ENCODE measurements at regions not wholly inside any gene's neighbourhood (a gene's known extent, or its start where the extent isn't known, plus 50 kb on each side); places are given as distances from the start of the nearest gene placed in this dataset.

DNA sequence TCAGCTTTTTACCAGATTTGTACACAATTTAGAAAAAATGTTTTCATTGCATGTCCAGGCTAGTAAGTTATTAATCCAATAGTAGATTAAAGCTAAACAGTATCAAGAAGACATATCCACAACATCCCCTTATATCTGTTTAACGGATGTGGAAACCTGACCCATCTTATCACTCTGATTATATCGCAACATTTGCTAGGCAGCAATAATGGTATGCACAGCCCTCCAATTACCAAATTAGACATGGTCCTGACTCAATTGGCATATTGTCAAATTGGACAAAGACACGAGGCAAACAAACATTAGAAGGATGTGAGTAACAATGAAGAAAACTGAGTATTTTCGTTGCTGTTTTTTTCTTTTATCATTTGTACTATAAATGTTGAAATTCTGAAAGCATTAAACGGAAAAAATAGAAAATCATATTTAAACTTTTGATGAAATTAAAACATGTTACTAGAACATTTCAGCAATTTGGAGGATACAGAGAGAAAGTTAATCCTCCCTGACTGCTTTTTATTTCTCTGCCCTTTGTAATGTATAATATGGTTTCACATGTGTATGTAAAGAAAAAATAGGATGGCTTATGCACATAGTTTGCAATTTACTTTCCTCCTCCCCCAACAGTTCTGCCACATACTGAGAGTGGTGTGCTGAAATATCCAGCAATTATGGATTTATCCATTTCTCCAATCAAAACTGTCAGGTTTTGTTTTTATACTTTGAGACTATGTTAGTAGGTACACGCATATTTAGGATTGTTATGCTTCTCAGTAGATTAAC lies 633.7 kb downstream of the ZIC1 start:
- Histone ChIP-seq H3K9me3 (ENCODE audit: control insufficient read depth in 5 of 5, low read length in 5 of 5) (no peaks in the 10 kb centered on the region), H3K27ac (ENCODE audit: low read depth, low read length) (no peak overlapping the region), H3K9ac (ENCODE audit: low read length in 5 of 5) (no peak overlapping the region), H3K36me3 (ENCODE audit: control insufficient read depth in 5 of 5, insufficient read depth in 5 of 5, low read length in 5 of 5) (no peaks in the 10 kb centered on the region), H3K4me3 (ENCODE audit: low read depth in 1 of 5, low read length in 5 of 5) (no peak overlapping the region), H3K4me1 (ENCODE audit: control insufficient read depth in 5 of 5, insufficient read depth in 5 of 5, low read length in 5 of 5) (no peaks in the 10 kb centered on the region), H3K27me3 (ENCODE audit: control insufficient read depth in 5 of 5, insufficient read depth in 4 of 5, low read length in 5 of 5) (no peaks in the 10 kb centered on the region)

DNA sequence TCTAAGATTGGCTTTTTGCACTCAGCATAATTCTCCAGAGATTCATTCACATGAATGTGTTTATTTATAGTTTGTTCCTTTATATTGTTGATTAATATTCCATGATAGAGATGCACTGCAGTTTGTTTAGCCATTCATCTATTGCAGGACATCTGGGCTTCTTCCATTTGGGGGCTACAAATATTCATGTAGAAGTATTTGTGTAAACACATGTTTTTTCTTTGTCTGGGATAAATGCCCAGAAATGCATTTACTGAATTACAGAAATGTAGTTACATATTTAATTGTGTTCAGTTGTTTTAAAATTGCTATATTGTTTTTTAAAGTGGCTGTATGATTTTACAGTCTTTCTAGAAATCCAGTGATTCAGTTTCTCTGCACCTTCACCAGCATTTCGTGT lies 635.0 kb downstream of the ZIC1 start:
- Histone ChIP-seq H3K36me3 (ENCODE audit: control insufficient read depth in 5 of 5, insufficient read depth in 5 of 5, low read length in 5 of 5) (no peaks in the 10 kb centered on the region), H3K9me3 (ENCODE audit: control insufficient read depth in 5 of 5, low read length in 5 of 5) (peaks cover 0 to under 1% (median 0%) of the 10 kb centered on the region in 5 donors), H3K9ac (ENCODE audit: low read length in 5 of 5) (no peak overlapping the region), H3K4me1 (ENCODE audit: control insufficient read depth in 5 of 5, insufficient read depth in 5 of 5, low read length in 5 of 5) (no peaks in the 10 kb centered on the region), H3K27me3 (ENCODE audit: control insufficient read depth in 5 of 5, insufficient read depth in 4 of 5, low read length in 5 of 5) (no peaks in the 10 kb centered on the region), H3K4me3 (ENCODE audit: low read depth in 1 of 5, low read length in 5 of 5) (no peak overlapping the region), H3K27ac (ENCODE audit: low read depth, low read length) (no peak overlapping the region)

DNA sequence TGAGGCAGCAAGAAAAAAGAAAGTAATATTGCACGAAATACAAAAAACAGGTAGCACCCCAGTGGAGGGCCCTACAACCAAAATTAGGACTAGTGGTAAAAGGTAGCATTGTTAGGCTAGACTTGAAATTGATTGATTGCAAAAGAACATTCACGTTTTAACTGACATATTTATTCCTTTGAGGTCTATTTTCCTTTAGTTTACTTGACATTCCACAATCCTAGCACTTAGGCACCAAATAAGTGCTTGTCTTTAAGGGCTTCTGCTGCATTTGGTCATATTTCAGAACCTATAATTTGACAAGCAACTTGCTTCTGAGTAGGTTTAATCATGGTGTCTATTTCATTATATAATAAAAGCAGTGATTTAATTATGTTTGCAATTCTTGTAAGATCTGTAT lies 642.7 kb upstream of the AGTR1 start:
- Histone ChIP-seq H3K4me1 (ENCODE audit: control insufficient read depth in 5 of 5, insufficient read depth in 5 of 5, low read length in 5 of 5) (no peaks in the 10 kb centered on the region), H3K4me3 (ENCODE audit: low read depth in 1 of 5, low read length in 5 of 5) (no peak overlapping the region), H3K27ac (ENCODE audit: low read depth, low read length) (no peak overlapping the region), H3K9ac (ENCODE audit: low read length in 5 of 5) (no peak overlapping the region), H3K36me3 (ENCODE audit: control insufficient read depth in 5 of 5, insufficient read depth in 5 of 5, low read length in 5 of 5) (no peaks in the 10 kb centered on the region), H3K27me3 (ENCODE audit: control insufficient read depth in 5 of 5, insufficient read depth in 4 of 5, low read length in 5 of 5) (no peaks in the 10 kb centered on the region), H3K9me3 (ENCODE audit: control insufficient read depth in 5 of 5, low read length in 5 of 5) (no peaks in the 10 kb centered on the region)

DNA sequence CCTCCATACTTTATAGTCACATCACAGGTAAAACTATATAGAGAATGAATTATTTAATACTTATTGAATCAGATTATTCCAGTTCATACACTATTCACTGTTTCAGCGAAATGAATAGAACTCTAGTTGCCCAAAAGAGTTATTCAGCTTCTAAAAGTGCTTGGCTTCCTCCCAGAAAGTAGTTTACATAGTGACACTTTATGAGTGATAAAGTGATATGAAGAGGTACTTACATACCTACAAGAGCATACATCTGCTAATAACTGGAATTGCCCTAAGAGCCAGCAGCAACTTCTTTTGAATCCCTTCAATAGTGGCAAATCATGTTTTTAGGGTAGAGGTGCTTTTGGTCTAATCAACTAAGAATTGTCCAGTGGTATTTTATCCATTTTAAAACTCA lies 635.1 kb upstream of the AGTR1 start:
- Histone ChIP-seq H3K36me3 (ENCODE audit: control insufficient read depth in 5 of 5, insufficient read depth in 5 of 5, low read length in 5 of 5) (no peaks in the 10 kb centered on the region), H3K9ac (ENCODE audit: low read length in 5 of 5) (no peak overlapping the region), H3K27ac (ENCODE audit: low read depth, low read length) (no peak overlapping the region), H3K4me1 (ENCODE audit: control insufficient read depth in 5 of 5, insufficient read depth in 5 of 5, low read length in 5 of 5) (no peaks in the 10 kb centered on the region), H3K4me3 (ENCODE audit: low read depth in 1 of 5, low read length in 5 of 5) (no peak overlapping the region), H3K9me3 (ENCODE audit: control insufficient read depth in 5 of 5, low read length in 5 of 5) (no peaks in the 10 kb centered on the region), H3K27me3 (ENCODE audit: control insufficient read depth in 5 of 5, insufficient read depth in 4 of 5, low read length in 5 of 5) (no peaks in the 10 kb centered on the region)

DNA sequence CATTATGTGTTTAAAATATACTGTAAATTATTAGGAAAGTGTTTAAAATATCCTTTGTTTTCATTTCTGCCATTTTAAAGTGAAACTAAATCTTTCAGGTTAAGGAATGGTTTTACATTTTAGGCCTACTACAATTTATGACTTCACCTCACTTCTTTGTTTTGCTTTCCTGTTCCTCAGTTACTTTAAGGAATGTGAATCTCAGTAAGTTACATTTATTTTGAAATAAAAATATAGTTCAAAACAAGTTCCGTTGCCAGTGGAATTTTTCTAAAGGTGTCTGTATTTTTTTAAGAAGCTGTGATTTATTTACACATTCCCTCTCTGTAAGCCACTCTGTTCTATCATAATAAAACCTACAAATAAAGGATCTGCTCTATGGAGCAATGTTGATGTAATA lies 630.9 kb upstream of the AGTR1 start:
- Histone ChIP-seq H3K27ac (ENCODE audit: low read depth, low read length) (no peak overlapping the region), H3K9me3 (ENCODE audit: control insufficient read depth in 5 of 5, low read length in 5 of 5) (no peaks in the 10 kb centered on the region), H3K4me3 (ENCODE audit: low read depth in 1 of 5, low read length in 5 of 5) (no peak overlapping the region), H3K36me3 (ENCODE audit: control insufficient read depth in 5 of 5, insufficient read depth in 5 of 5, low read length in 5 of 5) (no peaks in the 10 kb centered on the region), H3K9ac (ENCODE audit: low read length in 5 of 5) (no peak overlapping the region), H3K27me3 (ENCODE audit: control insufficient read depth in 5 of 5, insufficient read depth in 4 of 5, low read length in 5 of 5) (no peaks in the 10 kb centered on the region), H3K4me1 (ENCODE audit: control insufficient read depth in 5 of 5, insufficient read depth in 5 of 5, low read length in 5 of 5) (no peaks in the 10 kb centered on the region)

DNA sequence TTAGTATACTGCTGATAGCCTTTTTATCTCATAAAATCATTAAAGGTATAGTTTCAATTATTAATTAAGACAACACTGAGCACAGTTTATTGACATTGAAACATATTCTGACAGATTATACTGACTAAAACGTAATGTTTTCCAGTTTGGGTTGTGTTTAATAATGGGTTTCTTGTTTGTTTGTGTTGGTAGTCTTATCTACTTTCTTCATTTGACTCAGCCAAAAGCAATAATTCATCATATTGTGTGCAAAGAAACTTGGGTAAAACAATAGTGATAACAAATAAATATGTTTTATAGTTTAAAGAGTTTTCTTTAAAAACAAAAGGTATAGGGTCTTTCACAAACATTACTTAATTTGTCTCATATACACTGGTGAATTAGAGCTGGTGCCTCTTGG lies 629.2 kb upstream of the AGTR1 start:
- Histone ChIP-seq H3K27ac (ENCODE audit: low read depth, low read length) (no peak overlapping the region), H3K4me1 (ENCODE audit: control insufficient read depth in 5 of 5, insufficient read depth in 5 of 5, low read length in 5 of 5) (no peaks in the 10 kb centered on the region), H3K36me3 (ENCODE audit: control insufficient read depth in 5 of 5, insufficient read depth in 5 of 5, low read length in 5 of 5) (no peaks in the 10 kb centered on the region), H3K9me3 (ENCODE audit: control insufficient read depth in 5 of 5, low read length in 5 of 5) (no peaks in the 10 kb centered on the region), H3K27me3 (ENCODE audit: control insufficient read depth in 5 of 5, insufficient read depth in 4 of 5, low read length in 5 of 5) (no peaks in the 10 kb centered on the region), H3K9ac (ENCODE audit: low read length in 5 of 5) (no peak overlapping the region), H3K4me3 (ENCODE audit: low read depth in 1 of 5, low read length in 5 of 5) (no peak overlapping the region)

DNA sequence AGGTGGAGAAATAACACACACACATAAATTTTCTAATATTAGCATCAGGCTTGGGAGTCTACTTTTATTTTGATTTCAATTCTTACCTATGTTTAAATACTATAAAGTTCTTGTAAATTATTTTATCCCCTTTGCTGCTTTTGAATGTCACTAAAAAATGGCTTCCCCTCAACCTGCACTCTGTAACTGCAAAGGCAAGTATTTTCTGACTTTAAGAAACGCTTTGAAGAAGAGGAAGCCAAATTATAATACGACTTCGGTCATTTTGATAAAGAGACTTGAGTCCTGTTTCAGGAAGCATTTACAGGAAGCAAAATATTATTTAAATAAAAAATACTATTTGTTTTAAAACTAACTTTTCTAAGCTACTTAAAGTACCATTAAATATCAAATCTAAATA lies 627.7 kb upstream of the AGTR1 start:
- Histone ChIP-seq H3K27me3 (ENCODE audit: control insufficient read depth in 5 of 5, insufficient read depth in 4 of 5, low read length in 5 of 5) (no peaks in the 10 kb centered on the region), H3K4me1 (ENCODE audit: control insufficient read depth in 5 of 5, insufficient read depth in 5 of 5, low read length in 5 of 5) (no peaks in the 10 kb centered on the region), H3K4me3 (ENCODE audit: low read depth in 1 of 5, low read length in 5 of 5) (no peak overlapping the region), H3K9ac (ENCODE audit: low read length in 5 of 5) (no peak overlapping the region), H3K36me3 (ENCODE audit: control insufficient read depth in 5 of 5, insufficient read depth in 5 of 5, low read length in 5 of 5) (no peaks in the 10 kb centered on the region), H3K9me3 (ENCODE audit: control insufficient read depth in 5 of 5, low read length in 5 of 5) (no peaks in the 10 kb centered on the region), H3K27ac (ENCODE audit: low read depth, low read length) (no peak overlapping the region)

DNA sequence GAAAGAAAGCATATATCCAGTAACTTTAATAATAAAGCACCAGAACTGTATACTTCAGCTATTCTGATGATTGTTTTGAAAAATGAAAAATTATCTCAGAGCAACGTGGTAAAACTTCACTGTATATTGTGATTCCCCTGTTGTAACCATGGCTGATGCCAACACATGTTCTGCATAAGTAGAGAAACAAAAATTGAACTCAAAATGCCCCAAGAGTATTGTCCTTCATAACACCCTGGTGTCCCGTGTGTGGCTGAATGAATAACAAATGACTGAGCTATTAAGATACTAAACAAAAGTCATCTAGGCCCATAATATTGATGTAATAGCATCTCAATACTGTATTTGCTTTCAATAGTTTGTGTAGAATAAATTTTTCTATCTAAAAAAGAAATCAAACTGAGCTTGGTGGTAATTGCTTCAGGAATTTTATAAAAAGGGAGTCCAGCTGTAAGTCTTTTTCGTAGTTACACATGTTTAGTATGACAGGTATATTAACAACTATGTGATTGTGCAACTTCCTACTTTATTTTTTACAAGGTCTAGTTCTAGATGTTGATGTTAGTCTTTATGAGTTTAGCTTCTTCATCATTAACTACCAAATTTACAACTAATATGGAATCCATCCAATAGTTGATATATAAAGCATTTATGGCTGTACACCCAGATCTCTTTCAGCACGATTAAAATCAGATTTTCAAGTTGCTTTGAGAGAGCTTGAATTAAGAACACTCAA lies 623.8 kb upstream of the AGTR1 start:
- Histone ChIP-seq H3K4me1 (ENCODE audit: control insufficient read depth in 5 of 5, insufficient read depth in 5 of 5, low read length in 5 of 5) (no peaks in the 10 kb centered on the region), H3K36me3 (ENCODE audit: control insufficient read depth in 5 of 5, insufficient read depth in 5 of 5, low read length in 5 of 5) (no peaks in the 10 kb centered on the region), H3K27me3 (ENCODE audit: control insufficient read depth in 5 of 5, insufficient read depth in 4 of 5, low read length in 5 of 5) (no peaks in the 10 kb centered on the region), H3K27ac (ENCODE audit: low read depth, low read length) (no peak overlapping the region), H3K9me3 (ENCODE audit: control insufficient read depth in 5 of 5, low read length in 5 of 5) (no peaks in the 10 kb centered on the region), H3K4me3 (ENCODE audit: low read depth in 1 of 5, low read length in 5 of 5) (no peak overlapping the region), H3K9ac (ENCODE audit: low read length in 5 of 5) (no peak overlapping the region)

DNA sequence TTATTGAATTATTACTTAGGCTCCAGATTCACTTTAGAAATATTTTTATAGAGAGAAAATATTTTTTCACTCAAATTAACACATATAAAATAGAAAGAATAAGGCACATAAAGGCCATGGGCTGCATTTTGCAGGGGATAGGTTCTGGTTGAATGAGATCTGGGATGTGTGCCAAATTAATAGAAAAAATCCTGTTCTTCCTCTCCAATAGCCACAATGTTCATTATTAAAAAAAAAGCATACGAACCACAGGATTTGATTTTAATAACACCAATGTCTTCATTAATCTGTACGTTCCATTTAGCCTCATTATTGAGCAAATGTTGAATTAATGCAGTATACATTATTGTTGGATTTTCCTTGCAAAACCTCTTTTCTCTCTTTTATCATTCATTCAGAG lies 622.8 kb upstream of the AGTR1 start:
- no peaks in the 10 kb centered on the region for H3K4me1 ChIP-seq (ENCODE audit: control insufficient read depth in 5 of 5, insufficient read depth in 5 of 5, low read length in 5 of 5)
- H3K9me3 ChIP-seq (ENCODE audit: control insufficient read depth in 5 of 5, low read length in 5 of 5): no peaks in the 10 kb centered on the region
- H3K36me3 ChIP-seq (ENCODE audit: control insufficient read depth in 5 of 5, insufficient read depth in 5 of 5, low read length in 5 of 5): no peaks in the 10 kb centered on the region
- H3K27me3 ChIP-seq (ENCODE audit: control insufficient read depth in 5 of 5, insufficient read depth in 4 of 5, low read length in 5 of 5): no peaks in the 10 kb centered on the region
- no peak overlapping the region for H3K4me3 ChIP-seq (ENCODE audit: low read depth in 1 of 5, low read length in 5 of 5)
- no peak overlapping the region for H3K27ac ChIP-seq (ENCODE audit: low read depth, low read length)
- H3K9ac ChIP-seq (ENCODE audit: low read length in 5 of 5): no peak overlapping the region

DNA sequence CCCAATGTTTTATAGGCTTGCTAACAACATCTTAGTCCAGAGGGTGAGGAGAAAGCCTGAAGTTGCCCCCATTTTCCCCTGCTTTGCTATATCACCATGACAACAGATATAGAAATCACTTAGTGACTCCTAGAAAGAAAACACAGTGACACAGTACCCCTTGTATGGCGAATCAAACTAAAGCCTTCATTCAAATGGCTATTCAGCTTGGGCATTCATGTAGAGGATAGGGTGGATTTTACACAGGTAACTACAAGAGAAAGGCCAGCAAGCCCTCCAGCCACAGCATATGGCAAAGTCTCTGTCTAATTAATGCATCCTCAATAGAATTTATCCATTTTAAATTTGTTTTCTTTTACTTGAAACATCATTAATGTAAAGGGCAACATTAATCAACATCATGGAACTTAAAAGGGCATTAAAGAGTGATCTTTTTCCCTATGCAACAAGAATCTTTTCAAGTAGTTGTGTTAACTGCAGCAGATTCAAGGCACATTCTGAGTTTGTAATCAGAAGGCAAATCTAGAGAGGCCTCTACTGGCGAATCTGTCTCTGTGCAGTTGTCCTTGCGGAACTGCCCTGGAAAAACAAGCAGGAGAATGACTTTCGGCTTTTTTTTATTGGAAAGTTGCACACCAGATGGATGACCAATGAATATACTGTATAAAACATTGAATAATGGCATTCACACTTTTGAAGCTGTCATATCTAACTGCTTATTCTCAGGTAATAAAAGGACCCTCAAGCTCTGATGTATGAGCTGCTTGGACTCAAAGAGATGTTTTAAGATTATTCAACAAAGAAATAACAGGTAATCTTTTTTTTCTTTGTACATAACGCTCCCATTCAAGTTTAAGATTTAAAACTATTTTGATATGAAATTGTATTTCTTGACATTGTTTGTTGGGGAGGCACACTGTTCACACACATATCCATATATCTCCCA lies 621.7 kb upstream of the AGTR1 start:
- H3K4me3 ChIP-seq (ENCODE audit: low read depth in 1 of 5, low read length in 5 of 5): no peak overlapping the region
- no peaks in the 10 kb centered on the region for H3K36me3 ChIP-seq (ENCODE audit: control insufficient read depth in 5 of 5, insufficient read depth in 5 of 5, low read length in 5 of 5)
- H3K9me3 ChIP-seq (ENCODE audit: control insufficient read depth in 5 of 5, low read length in 5 of 5): no peaks in the 10 kb centered on the region
- no peaks in the 10 kb centered on the region for H3K27me3 ChIP-seq (ENCODE audit: control insufficient read depth in 5 of 5, insufficient read depth in 4 of 5, low read length in 5 of 5)
- H3K4me1 ChIP-seq (ENCODE audit: control insufficient read depth in 5 of 5, insufficient read depth in 5 of 5, low read length in 5 of 5): no peaks in the 10 kb centered on the region
- no peak overlapping the region for H3K27ac ChIP-seq (ENCODE audit: low read depth, low read length)
- no peak overlapping the region for H3K9ac ChIP-seq (ENCODE audit: low read length in 5 of 5)
